DND-41 (cell line): ENCODE measurements at regions not wholly inside any gene's neighbourhood (a gene's known extent, or its start where the extent isn't known, plus 50 kb on each side); places are given as distances from the start of the nearest gene placed in this dataset.

ENCODE experiments used
- ATAC-seq: fragments of 200-7000 bp; cut with Tn5 transposase; 3 replicates; pipeline ENCODE4 v1.9.1; 2021; ENCODE audit warnings: low read depth; ENCODE audit not compliant: insufficient read depth
- DNase-seq: peaks from one replicate; pipeline ENCODE4 v3.0.0-alpha.2; 2020
- H2AFZ ChIP-seq: 2 replicates; pipeline ENCODE4 v1.6.0; 2012; ENCODE audit warnings: low read depth, low read length
- H3K27ac ChIP-seq: 2 replicates; pipeline ENCODE4 v1.5.1; 2012; ENCODE audit warnings: low read length, inconsistent platforms
- H3K27me3 ChIP-seq: fragments of 200-600 bp; sonication (generic); 2 replicates; pipeline ENCODE4 v1.6.0; 2012; ENCODE audit warnings: low read length, mild to moderate bottlenecking, inconsistent platforms; ENCODE audit not compliant: insufficient read depth, poor library complexity
- H3K36me3 ChIP-seq: 2 replicates; pipeline ENCODE4 v1.5.1; 2012; ENCODE audit warnings: low read length, inconsistent platforms; ENCODE audit not compliant: insufficient read depth
- H3K4me1 ChIP-seq: 2 replicates; pipeline ENCODE4 v1.5.1; 2012; ENCODE audit warnings: mild to moderate bottlenecking, low read length; ENCODE audit not compliant: insufficient read depth
- H3K4me2 ChIP-seq: 2 replicates; pipeline ENCODE4 v1.6.0; 2012; ENCODE audit warnings: mild to moderate bottlenecking, moderate library complexity, low read length, inconsistent platforms; ENCODE audit not compliant: insufficient read depth
- H3K4me3 ChIP-seq, 2 experiments: fragments of 200-600 bp in 1 of 2; shearing (Covaris generic) in 1 of 2; 2 replicates each; pipeline ENCODE4 v1.5.1; 2012 to 2016; ENCODE audit warnings: inconsistent platforms in 2 of 2, low read length in 2 of 2, mild to moderate bottlenecking in 2 of 2, low read depth in 1 of 2, moderate library complexity in 1 of 2
- H3K79me2 ChIP-seq: 2 replicates; pipeline ENCODE4 v1.6.0; 2012; ENCODE audit warnings: low read length, inconsistent platforms; ENCODE audit not compliant: insufficient read depth
- H3K9ac ChIP-seq: 2 replicates; pipeline ENCODE4 v1.6.0; 2012; ENCODE audit warnings: low read depth, mild to moderate bottlenecking, inconsistent platforms, low read length, moderate library complexity
- H3K9me3 ChIP-seq: 2 replicates; pipeline ENCODE4 v1.5.1; 2012; ENCODE audit warnings: low read length, moderate library complexity, mild to moderate bottlenecking, inconsistent platforms; ENCODE audit not compliant: insufficient read depth, severe bottlenecking
- H4K20me1 ChIP-seq: 2 replicates; pipeline ENCODE4 v1.6.0; 2012; ENCODE audit warnings: low read length; ENCODE audit not compliant: insufficient read depth
- EZH2 ChIP-seq: IDR thresholded peaks from 3 replicates; pipeline ENCODE4 v1.6.1; 2012; ENCODE audit warnings: borderline replicate concordance, low read depth, mild to moderate bottlenecking, moderate library complexity, low read length, inconsistent platforms; ENCODE audit not compliant: severe bottlenecking
- TF ChIP-seq, protein P1 (sequence below): IDR thresholded peaks from 2 replicates; pipeline ENCODE4 v1.5.1; 2012; ENCODE audit warnings: borderline replicate concordance, low read length, moderate library complexity, mild to moderate bottlenecking; ENCODE audit not compliant: poor library complexity, severe bottlenecking; ENCODE audit errors: extremely low read depth

DNA sequence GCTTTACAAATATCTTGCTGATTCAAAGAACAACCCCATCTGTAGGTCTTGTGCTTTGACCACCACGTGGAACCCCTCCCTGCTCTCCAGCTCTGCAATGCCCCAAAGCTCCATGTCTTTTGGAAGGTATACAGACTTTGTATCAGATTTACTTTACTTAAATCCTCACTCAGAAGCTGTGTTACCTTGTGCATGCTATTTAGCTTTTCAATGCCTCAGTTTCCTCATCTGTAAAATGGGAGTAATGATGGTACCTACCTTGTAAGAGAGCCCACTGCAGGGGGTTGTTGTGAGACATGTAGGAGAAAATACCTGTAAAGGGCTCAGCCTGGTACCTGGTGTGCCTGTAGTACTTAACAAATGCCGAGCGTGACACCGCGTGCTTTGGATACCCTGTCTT lies 200.2 kb upstream of the CHD6 start:
- ATAC-seq: no peak
- Histone ChIP-seq H3K9me3 (no peaks in the 10 kb centered on the region), H3K9ac (no peak overlapping the region), H3K4me3 (no peak overlapping the region), H3K27ac (no peak overlapping the region), H3K27me3 (peaks cover 6% of the 10 kb centered on the region), H3K4me1 (no peaks in the 10 kb centered on the region), H4K20me1 (no peaks in the 10 kb centered on the region), H3K79me2 (no peaks in the 10 kb centered on the region), H2AFZ (no peak overlapping the region), H3K4me2 (no peak overlapping the region), H3K36me3 (no peaks in the 10 kb centered on the region)
- no peak for DNase-seq
- TF ChIP-seq EZH2: no peak
- TF ChIP-seq, protein P1, sequence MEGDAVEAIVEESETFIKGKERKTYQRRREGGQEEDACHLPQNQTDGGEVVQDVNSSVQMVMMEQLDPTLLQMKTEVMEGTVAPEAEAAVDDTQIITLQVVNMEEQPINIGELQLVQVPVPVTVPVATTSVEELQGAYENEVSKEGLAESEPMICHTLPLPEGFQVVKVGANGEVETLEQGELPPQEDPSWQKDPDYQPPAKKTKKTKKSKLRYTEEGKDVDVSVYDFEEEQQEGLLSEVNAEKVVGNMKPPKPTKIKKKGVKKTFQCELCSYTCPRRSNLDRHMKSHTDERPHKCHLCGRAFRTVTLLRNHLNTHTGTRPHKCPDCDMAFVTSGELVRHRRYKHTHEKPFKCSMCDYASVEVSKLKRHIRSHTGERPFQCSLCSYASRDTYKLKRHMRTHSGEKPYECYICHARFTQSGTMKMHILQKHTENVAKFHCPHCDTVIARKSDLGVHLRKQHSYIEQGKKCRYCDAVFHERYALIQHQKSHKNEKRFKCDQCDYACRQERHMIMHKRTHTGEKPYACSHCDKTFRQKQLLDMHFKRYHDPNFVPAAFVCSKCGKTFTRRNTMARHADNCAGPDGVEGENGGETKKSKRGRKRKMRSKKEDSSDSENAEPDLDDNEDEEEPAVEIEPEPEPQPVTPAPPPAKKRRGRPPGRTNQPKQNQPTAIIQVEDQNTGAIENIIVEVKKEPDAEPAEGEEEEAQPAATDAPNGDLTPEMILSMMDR: no peak

DNA sequence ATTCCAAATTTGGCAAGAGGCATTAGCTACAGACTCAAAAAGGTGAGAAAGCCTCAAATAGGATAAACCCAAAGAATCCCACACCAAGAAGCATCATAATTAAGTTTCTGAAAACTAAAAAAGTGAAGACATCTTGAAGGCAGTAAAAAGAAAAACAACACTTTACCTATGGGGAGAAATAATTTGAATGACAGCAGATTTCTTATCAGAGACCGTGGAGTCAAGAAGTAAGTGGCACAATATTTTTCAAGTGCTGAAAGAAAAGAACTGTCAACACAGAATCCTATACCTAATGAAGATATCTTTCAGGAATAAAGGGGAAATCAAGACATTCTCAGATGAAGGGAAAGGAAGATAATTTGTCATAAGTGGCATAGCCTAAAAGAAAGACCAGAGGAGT lies 193.3 kb upstream of the CHD6 start:
- TF ChIP-seq, protein P1: no peak
- TF ChIP-seq EZH2: no peak
- H4K20me1 ChIP-seq: no peaks in the 10 kb centered on the region
- no peaks in the 10 kb centered on the region for H3K27me3 ChIP-seq
- no peak overlapping the region for H3K4me3 ChIP-seq
- no peaks in the 10 kb centered on the region for H3K4me1 ChIP-seq
- H3K27ac ChIP-seq: no peak overlapping the region
- ATAC-seq: no peak
- H3K9ac ChIP-seq: no peak overlapping the region
- no peaks in the 10 kb centered on the region for H3K79me2 ChIP-seq
- H3K9me3 ChIP-seq: no peaks in the 10 kb centered on the region
- H3K36me3 ChIP-seq: no peaks in the 10 kb centered on the region
- no peak for DNase-seq
- no peak overlapping the region for H3K4me2 ChIP-seq
- no peak overlapping the region for H2AFZ ChIP-seq

DNA sequence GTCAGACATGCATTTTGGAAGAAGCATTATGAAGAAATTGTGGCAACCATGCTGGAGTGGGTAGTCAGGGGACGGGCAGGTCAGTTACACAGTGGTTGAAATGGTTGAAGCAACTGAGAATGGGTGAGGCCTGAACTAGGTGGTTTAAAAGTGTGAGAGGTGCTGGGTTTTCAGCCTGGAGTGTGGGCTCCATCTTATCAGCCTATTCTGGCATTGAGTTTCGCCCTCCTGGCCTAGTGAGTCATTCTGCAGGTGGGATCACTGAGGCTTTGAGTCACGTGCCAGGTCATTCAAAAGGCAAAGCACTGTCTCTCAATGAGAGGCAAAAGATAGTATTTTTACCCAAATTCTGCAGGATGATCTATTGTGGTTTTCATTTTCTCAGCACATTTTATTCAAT lies 181.9 kb upstream of the CHD6 start:
- Histone ChIP-seq H3K9ac (no peak overlapping the region), H4K20me1 (no peaks in the 10 kb centered on the region), H2AFZ (no peak overlapping the region), H3K27ac (no peak overlapping the region), H3K9me3 (no peaks in the 10 kb centered on the region), H3K27me3 (peaks cover 6% of the 10 kb centered on the region), H3K79me2 (no peaks in the 10 kb centered on the region), H3K4me3 (no peak overlapping the region), H3K4me1 (no peaks in the 10 kb centered on the region), H3K36me3 (no peaks in the 10 kb centered on the region), H3K4me2 (no peak overlapping the region)
- ATAC-seq: no peak
- DNase-seq: no peak
- no peak for TF ChIP-seq EZH2
- TF ChIP-seq, protein P1: no peak

DNA sequence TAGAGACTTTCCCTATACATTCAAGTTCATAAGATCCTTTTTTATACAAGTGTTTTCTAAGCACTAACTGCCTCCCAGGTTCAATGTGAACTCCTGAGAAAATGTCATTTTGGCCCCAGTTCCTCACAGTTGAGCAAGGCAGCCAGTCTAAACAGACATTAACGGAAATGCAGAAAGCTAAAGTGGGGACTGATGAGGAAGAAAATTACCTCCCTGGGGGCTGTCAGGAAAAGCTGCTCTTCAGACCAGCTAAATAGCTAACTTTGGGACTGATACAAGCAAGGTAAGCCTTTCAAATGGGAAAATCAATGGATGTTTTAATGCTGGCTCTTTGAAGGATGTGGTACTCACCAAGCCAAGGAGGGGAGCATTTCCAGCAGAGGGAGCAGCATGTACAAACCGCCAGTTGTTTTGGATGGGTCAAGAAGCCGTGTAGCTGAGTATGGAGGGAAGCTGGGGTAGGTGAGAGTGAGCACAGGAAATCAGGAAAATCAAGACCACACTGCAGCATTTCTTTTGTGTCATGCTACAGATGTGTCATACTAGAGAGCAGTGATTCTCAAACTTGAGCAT lies 180.8 kb upstream of the CHD6 start:
- H3K79me2 ChIP-seq: no peaks in the 10 kb centered on the region
- no peak overlapping the region for H3K4me2 ChIP-seq
- no peak overlapping the region for H2AFZ ChIP-seq
- no peak overlapping the region for H3K4me3 ChIP-seq
- no peak for ATAC-seq
- no peaks in the 10 kb centered on the region for H3K4me1 ChIP-seq
- DNase-seq: no peak
- peaks cover 6% of the 10 kb centered on the region for H3K27me3 ChIP-seq
- H3K9me3 ChIP-seq: no peaks in the 10 kb centered on the region
- H3K9ac ChIP-seq: no peak overlapping the region
- no peaks in the 10 kb centered on the region for H3K36me3 ChIP-seq
- TF ChIP-seq, protein P1: no peak
- TF ChIP-seq EZH2: no peak
- H4K20me1 ChIP-seq: no peaks in the 10 kb centered on the region
- H3K27ac ChIP-seq: no peak overlapping the region
